ENCODE measurements at regions not wholly inside any gene's neighbourhood (a gene's known extent, or its start where the extent isn't known, plus 50 kb on each side); places are given as distances from the start of the nearest gene placed in this dataset.

DNA sequence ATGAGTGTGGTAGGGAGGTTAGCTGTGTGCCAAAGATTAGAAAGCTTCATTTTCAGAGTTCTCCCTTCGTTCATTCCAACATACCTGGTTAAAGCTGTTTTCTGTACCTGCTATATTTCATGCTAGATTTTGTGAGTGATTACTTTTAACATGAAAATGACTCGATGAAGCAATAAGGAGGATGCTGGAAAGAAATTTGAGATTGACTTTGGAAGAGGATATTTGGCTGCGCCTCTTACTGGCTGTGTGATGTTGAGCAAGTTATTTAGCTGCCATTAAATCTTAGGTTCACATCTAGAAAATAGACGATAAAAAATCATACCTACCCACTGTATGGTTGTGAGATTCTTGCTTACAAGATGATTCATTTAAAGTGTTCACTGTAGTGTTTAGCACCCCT is 288.7 kb downstream of the ZIC4 start:
- H3K27me3 ChIP-seq (ENCODE audit: insufficient read depth): no peaks in the 10 kb centered on the region
- CTCF ChIA-PET: interaction anchor here (1.0 kb wide), 1 partner anchor 960 kb away, joined by 4 read pairs; no protein-coding TSS in a partner anchor
- H3K36me3 ChIP-seq (replicated peaks in 1 of 2; ENCODE audit: control insufficient read depth in 1 of 2, insufficient read depth in 2 of 2, low read length in 1 of 2): no peaks in the 10 kb centered on the region
- H3K4me2 ChIP-seq: no peak overlapping the region
- H3K9me2 ChIP-seq: no peaks in the 10 kb centered on the region
- no peaks in the 10 kb centered on the region for H3K4me1 ChIP-seq (ENCODE audit: control insufficient read depth in 1 of 2, insufficient read depth in 2 of 2, low read depth in 1 of 2, low read length in 1 of 2)
- H3K27ac ChIP-seq (ENCODE audit: low read depth in 2 of 2, low read length in 1 of 2): no peak overlapping the region
- DNase-seq: no peak
- no peak overlapping the region for H3K9ac ChIP-seq
- no peaks in the 10 kb centered on the region for H3F3A ChIP-seq (replicated peaks; ENCODE audit: insufficient read depth)
- no peak overlapping the region for H3K4me3 ChIP-seq (ENCODE audit: low read depth in 2 of 2, low read length in 1 of 2)
- WGBS (ENCODE audit: low lambda C conversion rate): 8% methylated on average over 4 of the region's 4 CpGs
- TF ChIP-seq EZH2phosphoT487 (IDR thresholded peaks at IDR 0.05; ENCODE audit: borderline replicate concordance, low read depth): no peak
- TF ChIP-seq, protein P1, sequence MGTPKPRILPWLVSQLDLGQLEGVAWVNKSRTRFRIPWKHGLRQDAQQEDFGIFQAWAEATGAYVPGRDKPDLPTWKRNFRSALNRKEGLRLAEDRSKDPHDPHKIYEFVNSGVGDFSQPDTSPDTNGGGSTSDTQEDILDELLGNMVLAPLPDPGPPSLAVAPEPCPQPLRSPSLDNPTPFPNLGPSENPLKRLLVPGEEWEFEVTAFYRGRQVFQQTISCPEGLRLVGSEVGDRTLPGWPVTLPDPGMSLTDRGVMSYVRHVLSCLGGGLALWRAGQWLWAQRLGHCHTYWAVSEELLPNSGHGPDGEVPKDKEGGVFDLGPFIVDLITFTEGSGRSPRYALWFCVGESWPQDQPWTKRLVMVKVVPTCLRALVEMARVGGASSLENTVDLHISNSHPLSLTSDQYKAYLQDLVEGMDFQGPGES (IDR thresholded peaks at IDR 0.05; ENCODE audit: low read depth, low read length): no peak
- no peak for TF ChIP-seq FOXJ3 (CRISPR knock-in tag; IDR thresholded peaks at IDR 0.05)
- TF ChIP-seq MEF2A (IDR thresholded peaks at IDR 0.05; ENCODE audit: borderline replicate concordance, low read depth): no peak
- TF ChIP-seq ELF1 (IDR thresholded peaks at IDR 0.05): no peak
- TF ChIP-seq YY1 (IDR thresholded peaks at IDR 0.05; ENCODE audit: low read depth): no peak
- no peak for TF ChIP-seq TAF1 (IDR thresholded peaks at IDR 0.05; ENCODE audit: borderline replicate concordance, low read depth, low read length)
- no peaks in the 10 kb centered on the region for H3K9me3 ChIP-seq
- no peak overlapping the region for H2AFZ ChIP-seq (ENCODE audit: low read depth)
- H4K20me1 ChIP-seq (ENCODE audit: insufficient read depth): no peaks in the 10 kb centered on the region
- H3K79me2 ChIP-seq (ENCODE audit: insufficient read depth): no peaks in the 10 kb centered on the region
- POLR2A ChIA-PET: no interaction called here

DNA sequence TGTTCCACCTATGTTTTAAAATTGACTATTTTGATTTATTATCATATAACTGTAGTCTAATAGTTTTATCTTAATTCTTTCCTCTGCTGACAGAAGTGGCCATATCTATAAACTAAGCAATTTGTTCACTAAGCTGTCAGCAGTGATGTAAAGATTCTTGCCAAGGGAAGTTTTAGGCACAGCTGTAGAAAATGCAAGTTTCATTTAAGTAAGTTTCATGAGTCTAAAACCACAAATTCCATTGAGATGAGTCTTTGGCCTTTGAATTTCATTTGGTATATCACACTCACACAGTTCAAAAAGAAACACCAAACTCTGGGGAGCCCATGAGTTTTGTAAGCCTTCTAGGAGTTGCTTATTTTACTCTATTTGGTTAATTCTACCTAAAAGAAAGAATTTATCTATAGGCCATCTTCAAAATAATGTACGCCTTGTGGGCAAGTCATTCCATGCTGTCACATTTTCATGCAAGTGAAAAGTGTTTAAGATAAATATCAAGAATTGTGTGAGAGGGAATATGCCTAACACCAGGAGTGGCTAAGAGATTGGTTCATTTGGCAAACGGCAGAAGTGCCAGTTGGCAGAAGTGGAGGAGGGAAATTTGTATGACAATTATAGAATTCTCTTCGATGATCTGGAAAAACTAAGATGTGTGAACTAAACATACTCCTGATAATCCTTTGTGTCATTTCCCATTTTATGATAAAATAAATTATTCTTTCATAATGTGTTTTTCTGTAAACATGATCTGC is 292.9 kb downstream of the ZIC4 start:
- Histone ChIP-seq H3K4me3 (ENCODE audit: low read depth in 2 of 2, low read length in 1 of 2) (no peak overlapping the region), H3K4me1 (ENCODE audit: control insufficient read depth in 1 of 2, insufficient read depth in 2 of 2, low read depth in 1 of 2, low read length in 1 of 2) (no peaks in the 10 kb centered on the region), H4K20me1 (ENCODE audit: insufficient read depth) (no peaks in the 10 kb centered on the region), H2AFZ (ENCODE audit: low read depth) (no peak overlapping the region), H3K4me2 (no peak overlapping the region), H3K27ac (ENCODE audit: low read depth in 2 of 2, low read length in 1 of 2) (peak overlapping the region in 1 of 2 experiments; percentile 11; a peak in 1 of 4 replicates), H3F3A (replicated peaks; ENCODE audit: insufficient read depth) (no peaks in the 10 kb centered on the region), H3K36me3 (replicated peaks in 1 of 2; ENCODE audit: control insufficient read depth in 1 of 2, insufficient read depth in 2 of 2, low read length in 1 of 2) (no peaks in the 10 kb centered on the region), H3K9me2 (no peaks in the 10 kb centered on the region), H3K9ac (no peak overlapping the region), H3K79me2 (ENCODE audit: insufficient read depth) (no peaks in the 10 kb centered on the region), H3K9me3 (no peaks in the 10 kb centered on the region), H3K27me3 (ENCODE audit: insufficient read depth) (no peaks in the 10 kb centered on the region)
- TF ChIP-seq, protein P2, sequence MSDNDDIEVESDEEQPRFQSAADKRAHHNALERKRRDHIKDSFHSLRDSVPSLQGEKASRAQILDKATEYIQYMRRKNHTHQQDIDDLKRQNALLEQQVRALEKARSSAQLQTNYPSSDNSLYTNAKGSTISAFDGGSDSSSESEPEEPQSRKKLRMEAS (IDR thresholded peaks at IDR 0.05; ENCODE audit: low read depth): no peak
- TF ChIP-seq FOSL2 (IDR thresholded peaks at IDR 0.05; ENCODE audit: borderline replicate concordance, low read depth) (peak; percentile 57; the same call in 1 of the 2 replicates), JUND (IDR thresholded peaks at IDR 0.05) (peak; percentile 54), GATA2 (CRISPR knock-in tag; IDR thresholded peaks at IDR 0.05) (no peak), TCF12 (IDR thresholded peaks at IDR 0.05) (peak; percentile 78), TEAD4 (IDR thresholded peaks at IDR 0.05; ENCODE audit: borderline replicate concordance, insufficient read depth) (peak; percentile 50; the same call in 1 of the 2 replicates), RXRA (IDR thresholded peaks at IDR 0.05; ENCODE audit: borderline replicate concordance, low read depth) (0 out of 2 replicates have a peak, but pooled peaks have one; percentile 12)
- TF ChIP-seq, protein P3, sequence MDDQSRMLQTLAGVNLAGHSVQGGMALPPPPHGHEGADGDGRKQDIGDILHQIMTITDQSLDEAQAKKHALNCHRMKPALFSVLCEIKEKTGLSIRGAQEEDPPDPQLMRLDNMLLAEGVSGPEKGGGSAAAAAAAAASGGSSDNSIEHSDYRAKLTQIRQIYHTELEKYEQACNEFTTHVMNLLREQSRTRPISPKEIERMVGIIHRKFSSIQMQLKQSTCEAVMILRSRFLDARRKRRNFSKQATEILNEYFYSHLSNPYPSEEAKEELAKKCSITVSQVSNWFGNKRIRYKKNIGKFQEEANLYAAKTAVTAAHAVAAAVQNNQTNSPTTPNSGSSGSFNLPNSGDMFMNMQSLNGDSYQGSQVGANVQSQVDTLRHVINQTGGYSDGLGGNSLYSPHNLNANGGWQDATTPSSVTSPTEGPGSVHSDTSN (IDR thresholded peaks at IDR 0.05): peak; percentile 91
- WGBS (ENCODE audit: low lambda C conversion rate): 14% methylated on average over 3 of the region's 3 CpGs
- DNase-seq: no peak
- POLR2A ChIA-PET: no interaction called here
- CTCF ChIA-PET: no interaction called here

All from SK-N-SH (cell line).